Right cardiac atrium (tissue), 5 donors: ENCODE measurements at regions not wholly inside any gene's neighbourhood (a gene's known extent, or its start where the extent isn't known, plus 50 kb on each side); places are given as distances from the start of the nearest gene placed in this dataset.

Source experiments
- ATAC-seq, 2 donors: fragments of 200-7000 bp; cut with Tn5 transposase; one replicate each; pipeline versions ENCODE4 v1.8.0 to v1.9.1; 2020; ENCODE audit warnings: moderate library complexity in 2 of 2, mild to moderate bottlenecking in 1 of 2
- DNase-seq, 3 donors: peaks; one replicate each; pipeline ENCODE4 v3.0.0-alpha.2; 2020
- H3K27ac ChIP-seq: one replicate; pipeline ENCODE4 v1.5.1; 2013; ENCODE audit warnings: mild to moderate bottlenecking, low read length, control low read depth, moderate library complexity
- H3K27me3 ChIP-seq: one replicate; pipeline ENCODE4 v1.6.1; 2013; ENCODE audit not compliant: control insufficient read depth, insufficient read depth
- H3K4me1 ChIP-seq: one replicate; pipeline ENCODE4 v1.6.1; 2013; ENCODE audit warnings: low read length; ENCODE audit not compliant: control insufficient read depth, insufficient read depth
- H3K4me3 ChIP-seq: one replicate; pipeline ENCODE4 v1.5.1; 2013; ENCODE audit warnings: low read length, control low read depth
- H3K9me3 ChIP-seq: one replicate; pipeline ENCODE4 v1.6.1; 2013; ENCODE audit warnings: low read length; ENCODE audit not compliant: control insufficient read depth
- WGBS: extraction: QIAGEN DNeasy Blood & Tissue Kit; methylation state at CpG from one replicate; pipeline ENCODE4 v1.1.7; 2013; 5-methylcytosine and 5-hydroxymethylcytosine counted together
- intact Hi-C, 4 donors: fragments of 100-400 bp; cut with DNase I; formaldehyde crosslinking; loops; one replicate each; pipeline versions ENCODE4 v1.11.0 to v1.14.0; 2022 to 2023
- donor health status: healthy with polysubstance abuse.
- donor health status: DM: no; HTN: yes; CAD: no.
- donor health status: DM: no; HTN: no; CAD: no.
- donor health status: DM: no; HTN: yes; CAD: no; lungs with severe emphysema.
- donor health status: DM: yes; HTN: yes; CAD: no.

DNA sequence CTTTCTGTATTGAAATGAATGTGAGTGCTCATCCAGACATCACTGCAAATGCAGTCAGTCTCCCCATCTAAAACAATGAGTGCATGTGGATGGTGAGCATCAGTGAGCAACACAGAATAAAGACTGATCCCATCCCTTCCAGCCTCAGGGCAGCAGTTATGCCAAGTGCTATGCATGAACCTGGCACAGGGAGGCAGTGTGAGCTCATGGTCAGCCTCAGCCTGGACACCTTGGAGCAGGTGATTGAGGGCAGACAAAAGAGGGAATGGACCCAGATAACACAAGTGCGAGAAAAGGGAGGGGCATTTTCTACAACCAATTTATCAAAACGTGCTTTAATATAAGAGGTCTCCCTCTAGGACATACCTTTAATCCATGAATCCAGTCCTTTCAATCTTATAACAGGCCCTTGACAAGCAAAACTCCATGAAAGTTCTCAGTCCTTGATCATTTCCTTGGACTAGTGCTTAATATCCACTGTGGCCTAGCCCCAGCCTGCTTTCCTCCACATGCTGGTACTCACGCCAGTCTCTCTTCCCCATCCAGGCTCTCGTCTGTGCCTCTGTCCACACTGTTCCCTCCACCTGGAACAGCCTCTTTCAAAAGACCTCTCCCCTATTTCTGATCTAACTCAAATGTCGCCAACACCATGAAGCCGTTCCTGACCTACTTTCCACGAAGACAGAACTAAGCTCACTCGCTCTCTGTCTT, 50.5 kb upstream of the LRRC55 start:
- ATAC-seq (peak; percentile 77), DNase-seq (peak; percentile 27 to 63 (median 63))
- WGBS: 81% methylated on average over 8 of the region's 8 CpGs
- H3K27ac ChIP-seq: no peak overlapping the region
- H3K27me3 ChIP-seq: no peaks in the 10 kb centered on the region
- intact Hi-C loops: loop anchor here (2.0 to 5.0 kb wide), 3 partner anchors 116 to 289 kb away; no protein-coding TSS in a partner anchor
- no peaks in the 10 kb centered on the region for H3K9me3 ChIP-seq
- no peak overlapping the region for H3K4me3 ChIP-seq
- H3K4me1 ChIP-seq: no peaks in the 10 kb centered on the region
